Tibial nerve (tissue), 3 donors: ENCODE measurements at regions not wholly inside any gene's neighbourhood (a gene's known extent, or its start where the extent isn't known, plus 50 kb on each side); places are given as distances from the start of the nearest gene placed in this dataset.

Experiments
- POLR2A ChIP-seq, 2 donors: fragments of 450-650 bp; IDR thresholded peaks; one replicate each; pipeline ENCODE4 v1.6.1; 2017; ENCODE audit warnings: antibody characterized with exemption in 2 of 2, mild to moderate bottlenecking in 2 of 2, moderate library complexity in 2 of 2
- TF ChIP-seq, protein P1 (sequence below), 5 experiments: fragments of 200-600 bp in 3 of 5; fragments of 450-650 bp in 2 of 5; sonication (generic) in 3 of 5; IDR thresholded peaks; one replicate each; pipeline ENCODE4 v1.5.1; 2016 to 2019; ENCODE audit warnings: antibody characterized with exemption in 5 of 5, mild to moderate bottlenecking in 3 of 5, moderate library complexity in 2 of 5

DNA sequence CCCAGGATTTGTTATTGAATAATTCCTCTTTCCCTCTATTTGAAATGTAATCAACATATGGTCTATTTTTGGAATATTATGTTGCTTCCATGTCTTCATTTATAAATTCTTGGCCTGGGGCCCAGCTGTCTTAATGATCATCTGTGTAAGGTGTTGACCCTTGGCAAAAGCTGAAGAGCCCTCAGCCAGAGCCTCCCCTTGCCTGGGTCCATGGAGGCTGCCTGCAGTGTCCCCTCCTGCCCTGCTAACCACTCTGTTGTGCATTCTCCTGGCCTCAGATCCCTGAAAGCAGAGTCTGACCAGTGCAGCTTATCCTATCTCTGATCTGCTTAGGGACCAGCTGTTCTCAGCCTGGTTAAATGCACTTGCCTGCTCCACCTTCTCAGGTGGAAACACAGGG lies 226.1 kb upstream of the APCDD1 start:
- TF ChIP-seq, protein P1, sequence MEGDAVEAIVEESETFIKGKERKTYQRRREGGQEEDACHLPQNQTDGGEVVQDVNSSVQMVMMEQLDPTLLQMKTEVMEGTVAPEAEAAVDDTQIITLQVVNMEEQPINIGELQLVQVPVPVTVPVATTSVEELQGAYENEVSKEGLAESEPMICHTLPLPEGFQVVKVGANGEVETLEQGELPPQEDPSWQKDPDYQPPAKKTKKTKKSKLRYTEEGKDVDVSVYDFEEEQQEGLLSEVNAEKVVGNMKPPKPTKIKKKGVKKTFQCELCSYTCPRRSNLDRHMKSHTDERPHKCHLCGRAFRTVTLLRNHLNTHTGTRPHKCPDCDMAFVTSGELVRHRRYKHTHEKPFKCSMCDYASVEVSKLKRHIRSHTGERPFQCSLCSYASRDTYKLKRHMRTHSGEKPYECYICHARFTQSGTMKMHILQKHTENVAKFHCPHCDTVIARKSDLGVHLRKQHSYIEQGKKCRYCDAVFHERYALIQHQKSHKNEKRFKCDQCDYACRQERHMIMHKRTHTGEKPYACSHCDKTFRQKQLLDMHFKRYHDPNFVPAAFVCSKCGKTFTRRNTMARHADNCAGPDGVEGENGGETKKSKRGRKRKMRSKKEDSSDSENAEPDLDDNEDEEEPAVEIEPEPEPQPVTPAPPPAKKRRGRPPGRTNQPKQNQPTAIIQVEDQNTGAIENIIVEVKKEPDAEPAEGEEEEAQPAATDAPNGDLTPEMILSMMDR (IDR thresholded peaks at IDR 0.05): no peak
- no peak for TF ChIP-seq POLR2A (IDR thresholded peaks at IDR 0.05)
